ENCODE measurements at regions not wholly inside any gene's neighbourhood (a gene's known extent, or its start where the extent isn't known, plus 50 kb on each side); places are given as distances from the start of the nearest gene placed in this dataset.

DNA sequence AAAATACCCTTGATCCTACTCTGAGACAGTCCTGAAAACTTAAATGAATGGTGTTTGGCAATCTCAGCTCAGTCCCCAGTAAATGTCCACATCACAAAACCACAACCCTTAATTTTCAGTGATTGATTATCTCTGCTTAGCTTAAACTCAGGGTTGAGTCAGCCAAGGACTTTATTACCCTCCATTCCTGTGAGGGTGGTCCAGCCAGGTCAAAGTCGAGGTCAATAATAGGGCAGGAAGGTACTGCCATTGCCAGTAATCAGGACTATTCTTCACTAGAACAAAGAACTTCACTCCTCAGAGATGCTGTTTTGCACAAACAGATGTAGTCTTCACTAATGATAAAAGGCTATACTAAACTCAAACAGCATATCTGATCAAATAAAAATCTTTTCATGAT lies 499.4 kb downstream of the ISL1 start:
- H3K4me1 Mint-ChIP-seq: no peaks in the 10 kb centered on the region
- POLR2A ChIA-PET: no interaction called here
- Histone ChIP-seq H3K36me3 (ENCODE audit: insufficient read depth, low read length) (no peaks in the 10 kb centered on the region), H3K4me1 (ENCODE audit: insufficient read depth, low read length) (no peaks in the 10 kb centered on the region), H3K27ac (ENCODE audit: low read depth, low read length) (no peak overlapping the region), H3K4me3 (ENCODE audit: low read length) (no peak overlapping the region), H3K9me3 (ENCODE audit: low read length) (no peaks in the 10 kb centered on the region), H3K27me3 (ENCODE audit: insufficient read depth, low read length, poor library complexity, severe bottlenecking) (no peaks in the 10 kb centered on the region)
- no peak for DNase-seq
- peaks cover 0 to 5% (median 3%) of the 10 kb centered on the region in 5 donors for H3K9me3 Mint-ChIP-seq
- H3K4me3 Mint-ChIP-seq: no peak overlapping the region
- H3K36me3 Mint-ChIP-seq: no peaks in the 10 kb centered on the region
- no peak overlapping the region for H3K27ac Mint-ChIP-seq
- H3K27me3 Mint-ChIP-seq: no peaks in the 10 kb centered on the region
- CTCF ChIA-PET: no interaction called here

DNA sequence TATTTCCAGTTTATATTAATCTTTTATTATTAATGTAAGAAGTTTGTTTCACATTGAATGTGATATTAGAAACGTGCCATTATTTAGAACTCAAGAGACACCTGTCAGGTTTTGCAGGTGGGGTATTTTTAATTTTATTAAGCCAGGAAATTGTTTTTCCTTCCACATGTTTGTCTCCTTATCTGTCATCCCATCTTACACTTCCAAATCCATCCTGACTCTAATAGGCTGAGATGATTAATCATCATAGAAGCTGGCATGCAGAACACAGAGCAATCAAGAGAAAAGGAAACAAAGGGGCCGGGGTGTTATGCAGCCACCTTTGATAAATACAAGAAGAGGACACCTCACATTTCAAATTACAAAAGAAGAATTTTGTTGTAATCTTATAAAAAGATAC lies 506.5 kb downstream of the ISL1 start:
- H3K4me3 ChIP-seq (ENCODE audit: low read length): no peak overlapping the region
- Mint-ChIP-seq H3K27me3 (no peaks in the 10 kb centered on the region), H3K4me3 (no peak overlapping the region), H3K9me3 (peaks cover 3 to 8% (median 6%) of the 10 kb centered on the region in 5 donors), H3K27ac (no peak overlapping the region), H3K36me3 (no peaks in the 10 kb centered on the region), H3K4me1 (no peaks in the 10 kb centered on the region)
- POLR2A ChIA-PET: no interaction called here
- H3K36me3 ChIP-seq (ENCODE audit: insufficient read depth, low read length): no peaks in the 10 kb centered on the region
- no peaks in the 10 kb centered on the region for H3K4me1 ChIP-seq (ENCODE audit: insufficient read depth, low read length)
- no peak overlapping the region for H3K27ac ChIP-seq (ENCODE audit: low read depth, low read length)
- H3K27me3 ChIP-seq (ENCODE audit: insufficient read depth, low read length, poor library complexity, severe bottlenecking): no peaks in the 10 kb centered on the region
- no peaks in the 10 kb centered on the region for H3K9me3 ChIP-seq (ENCODE audit: low read length)
- DNase-seq: no peak
- CTCF ChIA-PET: no interaction called here

DNA sequence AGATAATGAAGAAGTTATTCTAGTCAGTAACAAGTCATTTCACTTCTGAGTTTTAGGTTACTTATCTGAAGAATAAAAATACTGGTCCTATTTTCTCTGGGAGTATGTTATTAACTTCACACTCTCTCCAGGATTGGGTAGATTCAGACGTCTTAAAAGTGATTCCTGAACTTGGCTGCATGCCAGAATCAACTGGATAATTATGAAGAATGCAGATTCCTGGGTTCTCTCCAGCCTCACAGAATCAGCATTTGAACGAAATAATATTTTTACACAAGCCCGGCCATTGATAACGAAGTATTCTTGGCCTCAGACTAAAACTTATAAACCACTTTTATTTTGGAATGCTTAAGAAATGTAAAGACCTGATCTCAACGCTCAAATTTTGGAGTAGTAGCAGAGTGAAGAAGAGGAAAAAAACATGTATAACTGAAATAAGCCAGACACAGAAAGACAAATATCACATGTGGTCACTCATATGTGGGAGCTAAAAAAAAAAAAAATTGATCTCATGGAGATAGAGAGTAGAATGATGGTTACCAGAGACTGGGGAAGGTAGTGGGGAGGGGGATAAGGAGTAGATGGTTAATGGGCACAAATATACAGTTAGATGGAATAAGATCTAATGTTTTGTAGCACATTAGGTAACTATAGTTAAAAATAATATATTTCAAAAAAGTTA lies 507.3 kb downstream of the ISL1 start:
- Histone ChIP-seq H3K36me3 (ENCODE audit: insufficient read depth, low read length) (no peaks in the 10 kb centered on the region), H3K27ac (ENCODE audit: low read depth, low read length) (no peak overlapping the region), H3K27me3 (ENCODE audit: insufficient read depth, low read length, poor library complexity, severe bottlenecking) (no peaks in the 10 kb centered on the region), H3K4me1 (ENCODE audit: insufficient read depth, low read length) (no peaks in the 10 kb centered on the region), H3K4me3 (ENCODE audit: low read length) (no peak overlapping the region), H3K9me3 (ENCODE audit: low read length) (no peaks in the 10 kb centered on the region)
- H3K27me3 Mint-ChIP-seq: no peaks in the 10 kb centered on the region
- DNase-seq: no peak
- no peak overlapping the region for H3K27ac Mint-ChIP-seq
- H3K36me3 Mint-ChIP-seq: no peaks in the 10 kb centered on the region
- peaks cover 4 to 12% (median 7%) of the 10 kb centered on the region in 5 donors for H3K9me3 Mint-ChIP-seq
- ChIA-PET POLR2A (no interaction called here), CTCF (no interaction called here)
- no peaks in the 10 kb centered on the region for H3K4me1 Mint-ChIP-seq
- no peak overlapping the region for H3K4me3 Mint-ChIP-seq

DNA sequence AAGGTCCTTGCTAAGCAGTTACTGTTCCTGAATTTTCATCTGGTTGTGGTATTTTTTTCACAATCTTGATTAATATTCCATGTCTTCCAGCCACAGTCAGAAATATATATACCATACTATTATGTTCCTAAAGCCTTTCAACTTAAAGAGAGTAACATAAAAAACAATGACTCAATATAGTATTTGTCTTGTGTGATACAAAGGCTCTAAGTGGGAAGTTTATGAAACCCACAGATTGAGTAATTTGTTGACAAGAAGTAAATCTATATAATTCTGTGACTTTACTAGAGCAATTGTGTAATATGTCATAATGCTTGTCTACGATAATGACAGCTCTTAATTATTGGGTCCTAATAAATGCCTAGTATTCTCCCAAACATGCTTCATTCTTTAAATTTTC lies 509.4 kb downstream of the ISL1 start:
- no peak for DNase-seq
- H3K4me1 Mint-ChIP-seq: no peaks in the 10 kb centered on the region
- H3K27me3 Mint-ChIP-seq: no peaks in the 10 kb centered on the region
- no peaks in the 10 kb centered on the region for H3K36me3 Mint-ChIP-seq
- peaks cover 6 to 12% (median 7%) of the 10 kb centered on the region in 5 donors for H3K9me3 Mint-ChIP-seq
- CTCF ChIA-PET: no interaction called here
- H3K27ac Mint-ChIP-seq: no peak overlapping the region
- POLR2A ChIA-PET: no interaction called here
- no peak overlapping the region for H3K27ac ChIP-seq (ENCODE audit: low read depth, low read length)
- H3K4me3 Mint-ChIP-seq: no peak overlapping the region
- H3K4me3 ChIP-seq (ENCODE audit: low read length): no peak overlapping the region
- H3K4me1 ChIP-seq (ENCODE audit: insufficient read depth, low read length): no peaks in the 10 kb centered on the region
- no peaks in the 10 kb centered on the region for H3K27me3 ChIP-seq (ENCODE audit: insufficient read depth, low read length, poor library complexity, severe bottlenecking)
- H3K36me3 ChIP-seq (ENCODE audit: insufficient read depth, low read length): no peaks in the 10 kb centered on the region
- no peaks in the 10 kb centered on the region for H3K9me3 ChIP-seq (ENCODE audit: low read length)

DNA sequence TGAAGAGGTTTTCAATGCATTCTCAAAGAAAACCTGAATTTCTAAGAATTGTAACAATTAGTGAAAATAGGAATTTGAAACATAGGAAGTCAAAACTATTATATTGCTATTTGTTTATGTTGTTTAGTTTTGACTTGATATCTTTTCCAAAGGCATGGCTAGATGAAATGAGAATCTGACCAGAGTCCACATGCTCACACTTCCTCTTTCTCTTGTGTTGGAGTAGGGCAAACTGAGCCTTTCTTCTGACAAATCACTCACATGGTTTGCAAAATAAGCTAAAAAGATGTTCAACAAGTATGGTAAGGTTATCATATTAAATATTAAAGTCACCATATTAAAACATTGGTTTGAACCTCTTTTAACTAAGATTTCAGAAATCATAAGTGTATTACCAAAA lies 512.6 kb downstream of the ISL1 start:
- Histone ChIP-seq H3K27ac (ENCODE audit: low read depth, low read length) (no peak overlapping the region), H3K27me3 (ENCODE audit: insufficient read depth, low read length, poor library complexity, severe bottlenecking) (no peaks in the 10 kb centered on the region), H3K9me3 (ENCODE audit: low read length) (no peaks in the 10 kb centered on the region), H3K4me3 (ENCODE audit: low read length) (no peak overlapping the region), H3K36me3 (ENCODE audit: insufficient read depth, low read length) (no peaks in the 10 kb centered on the region), H3K4me1 (ENCODE audit: insufficient read depth, low read length) (no peaks in the 10 kb centered on the region)
- DNase-seq: no peak
- Mint-ChIP-seq H3K4me1 (no peaks in the 10 kb centered on the region), H3K9me3 (peaks cover 2 to 19% (median 9%) of the 10 kb centered on the region in 5 donors), H3K27ac (no peak overlapping the region), H3K36me3 (no peaks in the 10 kb centered on the region), H3K27me3 (peaks cover 0 to 2% of the 10 kb centered on the region in 2 donors), H3K4me3 (no peak overlapping the region)
- ChIA-PET POLR2A (no interaction called here), CTCF (no interaction called here)

DNA sequence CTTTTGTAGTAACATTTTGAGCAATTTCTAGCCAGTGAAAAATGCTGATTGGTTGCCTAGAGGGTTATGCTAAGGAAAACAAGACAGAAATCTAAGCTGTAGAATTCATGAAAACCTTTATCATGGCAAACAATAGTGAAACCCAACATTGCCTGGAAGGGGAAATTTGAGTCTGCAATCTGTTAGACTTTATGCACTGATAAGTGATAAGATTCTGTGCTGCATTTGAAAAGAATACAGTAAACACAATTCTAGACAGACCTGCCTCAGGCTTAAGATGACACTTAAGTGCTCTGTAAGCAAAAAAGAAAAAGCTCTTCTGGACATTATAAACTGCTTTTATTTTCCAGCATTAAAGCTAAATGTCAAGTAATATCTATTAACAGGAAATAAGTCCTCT lies 519.3 kb downstream of the ISL1 start:
- no peaks in the 10 kb centered on the region for H3K9me3 ChIP-seq (ENCODE audit: low read length)
- H3K27ac Mint-ChIP-seq: no peak overlapping the region
- no peaks in the 10 kb centered on the region for H3K4me1 Mint-ChIP-seq
- no peaks in the 10 kb centered on the region for H3K27me3 ChIP-seq (ENCODE audit: insufficient read depth, low read length, poor library complexity, severe bottlenecking)
- no peaks in the 10 kb centered on the region for H3K4me1 ChIP-seq (ENCODE audit: insufficient read depth, low read length)
- DNase-seq: no peak
- peaks cover 0 to 2% of the 10 kb centered on the region in 2 donors for H3K27me3 Mint-ChIP-seq
- peaks cover 0 to 12% (median 4%) of the 10 kb centered on the region in 5 donors for H3K9me3 Mint-ChIP-seq
- no peaks in the 10 kb centered on the region for H3K36me3 Mint-ChIP-seq
- ChIA-PET POLR2A (no interaction called here), CTCF (no interaction called here)
- H3K4me3 ChIP-seq (ENCODE audit: low read length): no peak overlapping the region
- H3K36me3 ChIP-seq (ENCODE audit: insufficient read depth, low read length): no peaks in the 10 kb centered on the region
- no peak overlapping the region for H3K4me3 Mint-ChIP-seq
- H3K27ac ChIP-seq (ENCODE audit: low read depth, low read length): no peak overlapping the region

DNA sequence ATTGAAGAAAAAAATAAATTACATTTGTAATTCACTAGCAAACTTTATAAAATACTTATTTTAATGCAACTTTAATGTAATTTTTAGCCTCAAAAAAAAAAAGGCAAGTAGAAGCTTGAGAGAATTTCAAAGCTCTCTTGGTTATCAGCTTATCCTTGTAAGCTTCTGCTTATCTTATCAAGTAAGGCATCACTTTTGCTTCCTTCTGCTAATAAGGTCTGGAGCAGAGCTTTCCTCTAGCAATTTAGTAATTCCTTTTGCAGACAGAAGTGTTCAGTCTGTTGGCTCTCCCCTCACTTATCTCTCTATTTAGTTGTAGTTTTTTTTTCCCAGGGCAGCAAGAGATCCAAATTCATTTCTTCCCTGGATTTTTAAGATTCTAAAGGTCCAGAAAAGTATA lies 525.0 kb downstream of the ISL1 start:
- H3K4me1 ChIP-seq (ENCODE audit: insufficient read depth, low read length): no peaks in the 10 kb centered on the region
- no peaks in the 10 kb centered on the region for H3K36me3 Mint-ChIP-seq
- no peak overlapping the region for H3K4me3 Mint-ChIP-seq
- H3K4me1 Mint-ChIP-seq: no peaks in the 10 kb centered on the region
- no peaks in the 10 kb centered on the region for H3K36me3 ChIP-seq (ENCODE audit: insufficient read depth, low read length)
- H3K27me3 Mint-ChIP-seq: no peaks in the 10 kb centered on the region
- no peak overlapping the region for H3K4me3 ChIP-seq (ENCODE audit: low read length)
- DNase-seq: no peak
- H3K9me3 Mint-ChIP-seq: peaks cover 0 to 14% (median 7%) of the 10 kb centered on the region in 5 donors
- CTCF ChIA-PET: no interaction called here
- POLR2A ChIA-PET: no interaction called here
- H3K9me3 ChIP-seq (ENCODE audit: low read length): no peaks in the 10 kb centered on the region
- no peak overlapping the region for H3K27ac ChIP-seq (ENCODE audit: low read depth, low read length)
- no peaks in the 10 kb centered on the region for H3K27me3 ChIP-seq (ENCODE audit: insufficient read depth, low read length, poor library complexity, severe bottlenecking)
- no peak overlapping the region for H3K27ac Mint-ChIP-seq

DNA sequence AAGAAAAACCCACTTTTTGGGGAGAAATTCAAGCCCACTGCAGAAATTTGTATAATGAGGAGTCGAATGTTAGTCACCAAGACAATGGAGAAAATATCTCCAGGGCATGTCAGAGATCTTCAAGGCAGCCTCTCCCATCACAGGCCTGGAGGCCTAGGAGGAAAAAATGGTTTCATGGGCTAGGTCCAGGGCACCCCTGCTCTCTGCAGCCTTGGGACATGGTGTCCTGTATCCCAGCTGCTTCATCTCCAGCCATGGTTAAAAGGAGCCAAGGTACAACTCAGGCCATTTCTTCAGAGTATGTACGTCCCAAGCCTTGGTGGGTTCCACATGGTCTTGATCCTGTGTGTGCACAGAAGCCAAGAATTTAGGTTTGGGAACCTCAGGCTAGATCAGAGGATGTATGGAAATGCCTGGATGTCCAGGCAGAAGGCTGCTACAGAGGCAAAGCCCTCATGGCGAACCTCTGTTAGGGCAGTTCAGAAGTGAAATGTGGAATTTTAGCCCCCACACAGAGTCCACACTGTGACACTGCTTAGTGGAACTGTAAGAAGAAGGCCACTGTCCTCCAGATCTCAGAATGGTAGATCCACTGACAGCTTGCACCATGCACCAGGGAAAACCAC lies 561.4 kb downstream of the ISL1 start:
- Mint-ChIP-seq H3K27me3 (no peaks in the 10 kb centered on the region), H3K27ac (no peak overlapping the region)
- CTCF ChIA-PET: no interaction called here

More for the DNA sequence above, 561.4 kb downstream of the ISL1 start:
- no peaks in the 10 kb centered on the region for H3K4me1 ChIP-seq (ENCODE audit: insufficient read depth, low read length)
- Mint-ChIP-seq H3K4me3 (no peak overlapping the region), H3K36me3 (no peaks in the 10 kb centered on the region), H3K4me1 (no peaks in the 10 kb centered on the region), H3K9me3 (peaks cover 7 to 30% (median 16%) of the 10 kb centered on the region in 5 donors)
- H3K27ac ChIP-seq (ENCODE audit: low read depth, low read length): no peak overlapping the region
- DNase-seq: no peak
- no peaks in the 10 kb centered on the region for H3K27me3 ChIP-seq (ENCODE audit: insufficient read depth, low read length, poor library complexity, severe bottlenecking)
- H3K4me3 ChIP-seq (ENCODE audit: low read length): no peak overlapping the region
- no peaks in the 10 kb centered on the region for H3K36me3 ChIP-seq (ENCODE audit: insufficient read depth, low read length)
- POLR2A ChIA-PET: no interaction called here
- H3K9me3 ChIP-seq (ENCODE audit: low read length): peaks cover 4% of the 10 kb centered on the region

All from CD8-positive, alpha-beta memory T cell (primary cell).